Smooth muscle cell of the brain vasculature (primary cell): ENCODE measurements at regions not wholly inside any gene's neighbourhood (a gene's known extent, or its start where the extent isn't known, plus 50 kb on each side); places are given as distances from the start of the nearest gene placed in this dataset.

Source experiments
- DNase-seq: peaks from one replicate; pipeline ENCODE4 v3.0.0-alpha.2; 2012; ENCODE audit warnings: low read depth, low spot score

- no peak for DNase-seq
These were observed 80.7 kb upstream of the DUSP10 start for GRCh38 chr1:221822591-221822990.

DNA sequence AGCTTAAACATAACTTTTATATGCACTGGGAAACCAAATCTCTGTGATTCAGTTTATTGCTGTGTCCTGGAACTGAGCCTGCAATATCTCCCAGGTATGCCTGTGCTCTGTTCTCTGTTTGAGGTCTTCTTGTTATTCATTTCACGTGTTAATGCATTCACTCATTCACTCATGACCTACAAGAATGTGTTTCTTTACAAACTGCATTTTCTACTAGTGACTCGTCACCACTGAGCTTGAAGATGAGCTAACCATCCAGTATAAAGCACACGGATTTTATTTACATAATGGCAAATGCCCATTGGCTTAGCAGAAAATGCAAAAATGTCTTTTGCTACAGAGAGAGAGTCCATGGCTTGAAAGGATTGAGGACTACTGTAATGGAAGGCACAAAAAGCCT is 75.0 kb upstream of the DUSP10 start:
- DNase-seq: no peak

GRCh38 chr1:221815660-221816059 is 73.8 kb upstream of the DUSP10 start:
- no peak for DNase-seq

DNA sequence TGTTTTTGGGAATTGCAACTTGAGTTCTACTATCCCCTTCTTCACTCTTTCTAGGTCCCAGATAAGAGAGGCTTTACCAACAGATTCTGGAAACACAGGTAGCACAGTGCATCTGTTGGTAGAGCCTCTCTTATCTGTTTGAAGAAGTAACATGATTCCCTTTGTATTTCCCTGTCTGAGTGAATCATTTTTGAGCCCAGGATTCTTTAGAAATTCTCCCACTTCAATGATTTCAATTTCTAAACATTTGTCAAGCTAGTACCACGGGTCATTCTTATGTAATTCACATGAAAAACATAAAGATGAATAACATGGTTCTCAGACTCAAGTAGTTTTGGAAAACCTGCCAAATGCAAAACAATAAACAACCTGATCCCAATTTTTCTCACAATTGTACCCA is 72.0 kb upstream of the DUSP10 start:
- no peak for DNase-seq

GRCh38 chr1:221812905-221813597 is 71.2 kb upstream of the DUSP10 start:
- no peak for DNase-seq

GRCh38 chr1:221812088-221812752 is 70.3 kb upstream of the DUSP10 start:
- DNase-seq: no peak

DNA sequence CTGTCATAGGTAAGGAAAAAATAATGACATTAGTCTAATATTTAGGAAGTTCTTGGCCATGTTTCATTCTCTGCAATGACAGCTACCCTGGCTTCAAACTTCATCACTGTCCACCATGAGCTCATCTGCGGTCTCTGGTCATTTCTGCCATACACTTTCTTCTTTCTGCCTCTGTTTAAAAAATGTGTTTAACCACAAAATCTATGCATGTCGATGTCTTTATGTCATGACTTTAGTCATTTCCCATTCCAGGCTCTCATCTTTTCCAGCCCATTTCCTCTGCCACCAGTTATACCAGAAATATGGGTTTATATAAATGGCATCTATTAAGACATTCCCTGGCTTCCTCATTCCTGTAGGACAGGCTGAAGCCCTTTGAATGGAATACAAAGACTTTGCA is 68.5 kb upstream of the DUSP10 start:
- no peak for DNase-seq

GRCh38 chr1:221809091-221810029 is 67.5 kb upstream of the DUSP10 start:
- no peak for DNase-seq

- DNase-seq: no peak
These were observed 65.1 kb upstream of the DUSP10 start for GRCh38 chr1:221806984-221807383.

DNA sequence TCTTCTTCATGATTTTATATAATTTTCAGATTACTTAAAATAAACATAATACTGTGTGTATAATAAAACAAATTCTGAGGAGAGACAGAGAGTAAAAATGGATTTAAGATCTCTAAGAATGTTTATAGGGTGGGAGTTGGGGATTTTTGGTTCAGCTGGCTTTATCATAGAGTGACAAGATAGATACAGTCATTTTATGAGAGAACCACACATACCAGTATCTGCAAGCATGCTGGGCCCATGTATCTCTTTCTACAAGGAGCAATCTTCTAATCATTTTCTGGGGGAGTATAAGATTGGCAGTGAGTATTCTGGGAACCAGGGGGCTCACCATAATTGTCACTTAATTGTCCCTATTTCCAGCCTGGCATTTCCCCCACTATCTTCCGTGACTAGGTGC is 64.3 kb upstream of the DUSP10 start:
- no peak for DNase-seq

DNA sequence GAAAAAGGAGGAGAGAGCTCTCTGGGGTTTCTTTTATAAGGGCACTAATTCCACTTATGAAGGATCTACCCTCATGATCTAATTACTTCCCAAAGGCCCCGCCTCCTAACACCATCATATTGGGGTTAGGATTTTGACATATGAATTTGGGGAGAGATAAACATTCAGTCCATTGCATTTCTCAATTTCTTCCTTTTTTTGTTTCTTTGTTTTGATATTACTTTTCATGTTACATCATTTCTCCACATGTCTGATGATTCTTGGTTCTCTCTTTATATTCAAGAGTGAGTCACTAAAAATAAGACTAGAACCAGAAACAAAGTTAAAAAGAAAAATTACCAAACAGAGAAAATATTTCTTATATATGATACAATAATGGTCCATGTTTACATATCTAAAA is 63.2 kb upstream of the DUSP10 start:
- DNase-seq: no peak

GRCh38 chr1:221804303-221804702 is 62.4 kb upstream of the DUSP10 start:
- DNase-seq: no peak

DNA sequence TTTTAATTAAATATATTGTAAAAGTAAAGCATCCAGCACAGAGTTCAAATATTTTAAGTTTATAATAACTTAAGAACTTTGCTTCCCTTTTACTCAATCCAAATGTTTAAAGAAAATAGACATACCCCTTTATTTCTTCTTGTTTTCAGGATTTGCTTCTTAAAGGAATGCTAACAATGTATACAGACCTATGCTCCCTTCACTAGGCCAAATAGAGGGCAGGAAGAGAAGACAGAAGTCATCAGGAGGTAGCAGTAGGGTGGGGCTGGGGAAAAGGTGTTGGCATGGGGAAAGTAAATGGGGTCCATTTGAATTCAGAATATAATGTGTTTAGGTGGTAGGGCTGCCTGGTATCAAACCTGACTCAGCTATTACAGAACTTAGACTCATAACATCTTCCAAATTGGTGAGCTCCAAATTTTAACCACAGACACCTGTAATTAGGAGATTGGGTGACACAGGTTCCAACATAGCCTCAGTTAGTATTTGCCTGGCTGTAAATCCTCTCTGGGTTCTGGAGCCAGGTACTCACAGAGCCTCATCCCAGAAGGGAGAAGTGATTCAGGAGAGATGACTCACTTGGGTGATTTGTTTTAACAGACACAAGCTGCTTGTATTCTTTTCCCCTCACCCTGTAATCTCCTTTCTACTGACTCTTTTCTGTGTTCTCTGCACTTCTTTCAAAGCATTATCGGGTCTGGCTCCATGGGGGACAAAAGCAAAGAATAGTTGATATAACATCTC is 60.1 kb upstream of the DUSP10 start:
- no peak for DNase-seq

- DNase-seq: no peak
These were observed 59.4 kb upstream of the DUSP10 start for GRCh38 chr1:221801251-221801661.

GRCh38 chr1:221800831-221801230 is 58.9 kb upstream of the DUSP10 start:
- no peak for DNase-seq

GRCh38 chr1:221797506-221797905 is 55.6 kb upstream of the DUSP10 start:
- DNase-seq: no peak

DNA sequence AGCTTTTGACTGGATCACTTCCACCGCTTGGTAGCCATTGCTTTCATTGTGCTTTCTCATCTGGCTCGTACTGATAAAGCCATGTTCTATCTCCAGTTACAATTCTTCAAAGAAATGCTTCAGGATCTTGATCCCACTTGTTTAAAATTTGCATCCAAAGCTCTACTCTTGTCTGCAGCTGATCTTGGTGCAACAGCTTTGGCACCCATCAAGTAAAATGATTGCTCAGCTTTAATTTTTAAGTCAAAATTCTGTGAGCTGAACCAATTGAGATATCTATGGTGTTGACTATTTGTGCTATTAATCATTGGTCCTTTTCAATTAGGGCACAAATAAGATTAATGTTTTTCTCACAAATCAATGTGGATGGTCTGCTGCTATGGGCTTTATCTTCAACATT is 54.8 kb upstream of the DUSP10 start:
- no peak for DNase-seq

DNA sequence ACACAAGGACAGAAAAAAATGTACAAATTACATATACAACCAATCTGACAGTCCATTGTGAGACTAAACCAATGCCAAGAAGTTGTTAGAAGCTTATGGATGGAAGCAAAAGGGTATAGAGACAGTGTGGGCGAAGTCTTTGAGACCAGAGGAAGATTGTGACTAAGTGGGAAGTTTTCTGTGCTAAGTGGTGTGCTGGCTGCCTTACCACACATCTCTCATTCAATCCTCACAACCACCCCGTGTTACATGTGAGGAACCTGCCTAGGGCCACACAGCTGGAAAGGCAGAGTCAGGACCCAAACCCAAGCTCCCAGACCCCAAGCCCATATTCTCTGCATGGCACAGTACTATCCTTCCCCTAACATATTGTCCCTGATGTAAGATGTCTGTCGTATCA is 53.5 kb upstream of the DUSP10 start:
- DNase-seq: no peak

GRCh38 chr1:221794935-221795334 is 53.0 kb upstream of the DUSP10 start:
- DNase-seq: no peak

DNA sequence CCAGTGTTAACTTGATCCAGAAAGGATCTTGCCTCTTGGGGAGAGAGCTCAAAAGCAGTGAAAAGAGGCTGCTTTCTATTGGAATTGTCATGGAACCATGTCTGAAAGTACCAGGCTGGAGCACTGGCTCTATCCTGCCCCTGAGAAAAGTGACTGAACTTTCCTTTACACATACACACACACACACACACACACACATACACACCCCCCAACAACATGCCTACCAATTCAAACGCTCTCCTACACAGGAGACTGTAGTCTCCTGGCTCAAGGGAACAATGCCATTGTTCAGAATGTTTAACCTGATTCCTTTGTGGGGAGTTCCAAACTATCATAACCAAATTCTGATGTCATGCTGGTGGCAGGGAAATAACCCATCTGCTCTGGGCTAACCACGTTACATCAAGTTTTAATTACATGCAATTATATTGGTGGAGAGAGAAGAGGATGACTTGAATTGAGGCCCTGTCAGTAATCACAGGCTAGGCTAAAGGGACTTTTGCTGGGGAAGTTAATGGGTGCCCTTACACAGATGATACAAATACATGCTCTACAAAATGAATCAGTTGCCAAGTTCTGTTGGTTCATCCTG is 52.3 kb upstream of the DUSP10 start:
- no peak for DNase-seq

GRCh38 chr1:221793439-221794078 is 51.7 kb upstream of the DUSP10 start:
- no peak for DNase-seq
